ENCODE measurements at regions not wholly inside any gene's neighbourhood (a gene's known extent, or its start where the extent isn't known, plus 50 kb on each side); places are given as distances from the start of the nearest gene placed in this dataset.

- DNase-seq = no peak
Observed at GRCh38 chr7:91323626-91324158, 59.5 kb downstream of the FZD1 start.

GRCh38 chr7:91324663-91325062 is 60.4 kb downstream of the FZD1 start:
- no peak for DNase-seq

GRCh38 chr7:91325726-91326125 is 61.5 kb downstream of the FZD1 start:
- DNase-seq = no peak

- no peak for DNase-seq
Observed at GRCh38 chr7:91326516-91327199, 62.4 kb downstream of the FZD1 start.

- no peak for DNase-seq
Observed at GRCh38 chr7:91327346-91327745, 63.1 kb downstream of the FZD1 start.

GRCh38 chr7:91329571-91329970 is 65.3 kb downstream of the FZD1 start:
- DNase-seq = no peak

GRCh38 chr7:91330191-91330808 is 66.1 kb downstream of the FZD1 start:
- DNase-seq = no peak

- DNase-seq = no peak
Observed at GRCh38 chr7:91330866-91331265, 66.6 kb downstream of the FZD1 start.

- DNase-seq = no peak
Observed at GRCh38 chr7:91336106-91336505, 71.9 kb downstream of the FZD1 start.

GRCh38 chr7:91338226-91339020 is 74.2 kb downstream of the FZD1 start:
- no peak for DNase-seq

- DNase-seq = no peak
Observed at GRCh38 chr7:91342346-91342745, 78.1 kb downstream of the FZD1 start.

GRCh38 chr7:91343420-91343960 is 79.3 kb downstream of the FZD1 start:
- no peak for DNase-seq

- DNase-seq = no peak
Observed at GRCh38 chr7:91343996-91344629, 79.9 kb downstream of the FZD1 start.

- no peak for DNase-seq
Observed at GRCh38 chr7:91344911-91345310, 80.7 kb downstream of the FZD1 start.

GRCh38 chr7:91345449-91345848 is 81.2 kb downstream of the FZD1 start:
- DNase-seq = no peak

- no peak for DNase-seq
Observed at GRCh38 chr7:91346426-91346825, 82.2 kb downstream of the FZD1 start.

GRCh38 chr7:91347290-91347689 is 83.1 kb downstream of the FZD1 start:
- no peak for DNase-seq

- no peak for DNase-seq
Observed at GRCh38 chr7:91348711-91349110, 84.5 kb downstream of the FZD1 start.

GRCh38 chr7:91351374-91351773 is 87.1 kb downstream of the FZD1 start:
- DNase-seq = no peak

GRCh38 chr7:91352091-91352490 is 87.9 kb downstream of the FZD1 start:
- no peak for DNase-seq

GRCh38 chr7:91353848-91354247 is 89.6 kb downstream of the FZD1 start:
- DNase-seq = no peak

GRCh38 chr7:91355695-91356435 is 91.6 kb downstream of the FZD1 start:
- DNase-seq = no peak

All from GF-D8 (cell line).